WTC11 (cell line): ENCODE measurements at regions not wholly inside any gene's neighbourhood (a gene's known extent, or its start where the extent isn't known, plus 50 kb on each side); places are given as distances from the start of the nearest gene placed in this dataset.

Source experiments
- ATAC-seq: fragments of 200-7000 bp; cut with Tn5 transposase; 2 replicates; pipeline ENCODE4 v1.10.0; 2021; ENCODE audit warnings: mild to moderate bottlenecking, moderate library complexity
- CTCF ChIA-PET: fragments of 300-600 bp; sonication (Branson Sonifier 250); formaldehyde crosslinking; loops from one replicate; lab custom pipeline; 2021; ENCODE audit warnings: antibody characterized with exemption; lab: Charles Lee
- POLR2A ChIA-PET: fragments of 350-600 bp; sonication (Branson Sonifier 250); formaldehyde crosslinking; loops from one replicate; lab custom pipeline; 2021; ENCODE audit warnings: antibody characterized with exemption; lab: Charles Lee
- DNase-seq: peaks from one replicate; pipeline ENCODE4 v3.0.0; 2021; ENCODE audit warnings: low spot score
- H3K27ac Mint-ChIP-seq: 2 replicates; pipeline ENCODE4 v1.8.0; 2021; ENCODE audit warnings: mixed read lengths
- H3K27me3 Mint-ChIP-seq: 2 replicates; pipeline ENCODE4 v1.8.0; 2021; ENCODE audit warnings: low read depth, mild to moderate bottlenecking, moderate library complexity, mixed read lengths
- H3K36me3 Mint-ChIP-seq: 2 replicates; pipeline ENCODE4 v1.8.0; 2021; ENCODE audit warnings: mixed read lengths
- H3K4me1 Mint-ChIP-seq: 2 replicates; pipeline ENCODE4 v1.8.0; 2022; ENCODE audit warnings: mixed read lengths
- H3K4me3 Mint-ChIP-seq: 2 replicates; pipeline ENCODE4 v1.8.0; 2021; ENCODE audit warnings: mild to moderate bottlenecking, moderate library complexity, mixed read lengths
- H3K9me3 Mint-ChIP-seq: 2 replicates; pipeline ENCODE4 v1.8.0; 2021; ENCODE audit warnings: mixed read lengths
- ATF2 ChIP-seq: sonication (generic); formaldehyde crosslinking; IDR thresholded peaks from 2 replicates; pipeline ENCODE4 v1.8.1; 2022; ENCODE audit warnings: low read depth, missing genetic modification reagents, borderline replicate concordance
- E2F5 ChIP-seq: sonication (generic); formaldehyde crosslinking; IDR thresholded peaks from 2 replicates; pipeline ENCODE4 v1.8.1; 2022; ENCODE audit warnings: mild to moderate bottlenecking, moderate library complexity, missing genetic modification reagents
- ETV6 ChIP-seq: sonication (generic); formaldehyde crosslinking; IDR thresholded peaks from 2 replicates; pipeline ENCODE4 v1.8.1; 2022; ENCODE audit warnings: mild to moderate bottlenecking, missing genetic modification reagents
- FOXJ3 ChIP-seq: sonication (generic); formaldehyde crosslinking; IDR thresholded peaks from 2 replicates; pipeline ENCODE4 v1.9.0; 2021; ENCODE audit warnings: missing genetic modification reagents, mild to moderate bottlenecking, borderline replicate concordance
- FOXP4 ChIP-seq: sonication (generic); formaldehyde crosslinking; IDR thresholded peaks from 2 replicates; pipeline ENCODE4 v1.8.0; 2022; ENCODE audit warnings: mild to moderate bottlenecking, missing genetic modification reagents
- GABPB1 ChIP-seq: sonication (generic); formaldehyde crosslinking; IDR thresholded peaks from 2 replicates; pipeline ENCODE4 v1.8.1; 2023; ENCODE audit warnings: mild to moderate bottlenecking, missing genetic modification reagents
- GRHL2 ChIP-seq: fragments of 250-450 bp; sonication (Bioruptor Pico); IDR thresholded peaks from 2 replicates; pipeline ENCODE4 v1.8.0; 2022; ENCODE audit warnings: mild to moderate bottlenecking, moderate library complexity; ENCODE audit not compliant: insufficient replicate concordance, severe bottlenecking
- GTF2I ChIP-seq: fragments of 250-450 bp; sonication (Bioruptor Pico); conservative IDR thresholded peaks from 2 replicates; pipeline ENCODE4 v1.4.0; 2021; ENCODE audit warnings: mild to moderate bottlenecking
- NFYB ChIP-seq: sonication (generic); formaldehyde crosslinking; conservative IDR thresholded peaks from 2 replicates; pipeline ENCODE4 v1.8.0; 2022; ENCODE audit warnings: low read depth, missing genetic modification reagents
- PRDM15 ChIP-seq: sonication (generic); formaldehyde crosslinking; IDR thresholded peaks from 2 replicates; pipeline ENCODE4 v1.8.0; 2022; ENCODE audit warnings: missing genetic modification reagents
- PRRX2 ChIP-seq: fragments of 250-450 bp; sonication (Bioruptor Pico); IDR thresholded peaks from 2 replicates; pipeline ENCODE4 v1.8.0; 2021; ENCODE audit warnings: mild to moderate bottlenecking
- RELA ChIP-seq: sonication (generic); formaldehyde crosslinking; IDR thresholded peaks from 2 replicates; pipeline ENCODE4 v1.8.1; 2022; ENCODE audit warnings: missing genetic modification reagents, mild to moderate bottlenecking, borderline replicate concordance
- ZBTB43 ChIP-seq: sonication (generic); formaldehyde crosslinking; IDR thresholded peaks from 2 replicates; pipeline ENCODE4 v1.8.1; 2023; ENCODE audit warnings: mild to moderate bottlenecking, missing genetic modification reagents
- ZMAT4 ChIP-seq: fragments of 250-450 bp; sonication (Bioruptor Pico); IDR thresholded peaks from 2 replicates; pipeline ENCODE4 v1.9.0; 2021; ENCODE audit warnings: mild to moderate bottlenecking
- ZNF232 ChIP-seq: sonication (generic); formaldehyde crosslinking; IDR thresholded peaks from 2 replicates; pipeline ENCODE4 v1.8.0; 2022; ENCODE audit warnings: mild to moderate bottlenecking, missing genetic modification reagents
- ZNF317 ChIP-seq: sonication (generic); formaldehyde crosslinking; IDR thresholded peaks from 2 replicates; pipeline ENCODE4 v1.8.1; 2023; ENCODE audit warnings: low read depth, mild to moderate bottlenecking, moderate library complexity, missing genetic modification reagents, borderline replicate concordance
- ZNF532 ChIP-seq: fragments of 250-450 bp; sonication (Bioruptor Pico); IDR thresholded peaks from 2 replicates; pipeline ENCODE4 v1.9.0; 2021; ENCODE audit warnings: mild to moderate bottlenecking, borderline replicate concordance
- TF ChIP-seq, protein P1 (sequence below): sonication (generic); formaldehyde crosslinking; conservative IDR thresholded peaks from 2 replicates; pipeline ENCODE4 v1.8.1; 2022; ENCODE audit warnings: mild to moderate bottlenecking, missing genetic modification reagents

- TF ChIP-seq ZNF317 (CRISPR knock-in tag) (no peak), PRDM15 (CRISPR knock-in tag) (no peak), ETV6 (CRISPR knock-in tag) (no peak), ZBTB43 (CRISPR knock-in tag) (no peak)
These were observed 131.2 kb upstream of the FAM78B start (continued) for GRCh38 chr1:166297993-166298392.

DNA sequence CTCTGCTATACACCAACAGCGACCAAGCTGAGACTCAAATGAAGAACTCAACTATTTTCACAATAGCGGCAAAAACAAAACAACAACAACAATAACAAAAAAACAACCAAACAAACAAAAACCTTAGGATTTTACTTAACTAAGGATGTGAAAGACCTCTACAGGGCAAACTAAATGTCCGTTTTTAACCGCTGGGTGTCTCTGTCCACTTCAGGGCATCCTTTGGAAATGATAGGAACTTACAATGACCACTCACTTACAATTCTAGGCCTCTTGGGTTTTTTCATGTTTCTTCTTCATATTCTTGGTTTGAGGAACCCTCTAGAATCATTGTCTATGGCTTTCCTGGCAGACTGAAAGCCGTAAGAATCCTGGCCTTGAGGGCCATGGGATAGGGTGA is 134.0 kb upstream of the FAM78B start:
- H3K36me3 Mint-ChIP-seq: no peaks in the 10 kb centered on the region
- no peak for ATAC-seq

More for the DNA sequence above, 134.0 kb upstream of the FAM78B start:
- H3K9me3 Mint-ChIP-seq: peaks cover 4% of the 10 kb centered on the region
- no peak overlapping the region for H3K27ac Mint-ChIP-seq
- H3K4me3 Mint-ChIP-seq: no peak overlapping the region
- no peak for TF ChIP-seq ZNF532 (CRISPR knock-in tag)
- TF ChIP-seq FOXJ3 (CRISPR knock-in tag): no peak
- TF ChIP-seq RELA (CRISPR knock-in tag): no peak
- TF ChIP-seq ZMAT4 (CRISPR knock-in tag): no peak
- no peak for TF ChIP-seq NFYB (CRISPR knock-in tag)
- TF ChIP-seq E2F5: no peak
- no peak for TF ChIP-seq ZNF232
- no peak for TF ChIP-seq PRRX2 (CRISPR knock-in tag)
- TF ChIP-seq ATF2: no peak
- TF ChIP-seq ETV6 (CRISPR knock-in tag): no peak
- TF ChIP-seq GABPB1 (CRISPR knock-in tag): no peak
- no peak for TF ChIP-seq GRHL2
- TF ChIP-seq FOXP4: no peak
- TF ChIP-seq, protein P1, sequence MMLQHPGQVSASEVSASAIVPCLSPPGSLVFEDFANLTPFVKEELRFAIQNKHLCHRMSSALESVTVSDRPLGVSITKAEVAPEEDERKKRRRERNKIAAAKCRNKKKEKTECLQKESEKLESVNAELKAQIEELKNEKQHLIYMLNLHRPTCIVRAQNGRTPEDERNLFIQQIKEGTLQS: no peak
- no peak for TF ChIP-seq GTF2I (CRISPR knock-in tag)
- CTCF ChIA-PET: interaction anchor here (1.0 kb wide), 1 partner anchor 178 kb away, joined by 3 read pairs; no protein-coding TSS in a partner anchor
- peaks cover 12% of the 10 kb centered on the region for H3K4me1 Mint-ChIP-seq
- DNase-seq: no peak
- H3K27me3 Mint-ChIP-seq: no peaks in the 10 kb centered on the region; the same call in 1 of the 2 replicates
- POLR2A ChIA-PET: no interaction called here
